HG03066 (cell line): ENCODE measurements at regions not wholly inside any gene's neighbourhood (a gene's known extent, or its start where the extent isn't known, plus 50 kb on each side); places are given as distances from the start of the nearest gene placed in this dataset.

Source experiments
- ATAC-seq: cut with Tn5 transposase; IDR thresholded peaks from one replicate; pipeline ENCODE4 v1.9.1; 2021; ENCODE audit warnings: low read depth; ENCODE audit not compliant: unreplicated experiment

DNA sequence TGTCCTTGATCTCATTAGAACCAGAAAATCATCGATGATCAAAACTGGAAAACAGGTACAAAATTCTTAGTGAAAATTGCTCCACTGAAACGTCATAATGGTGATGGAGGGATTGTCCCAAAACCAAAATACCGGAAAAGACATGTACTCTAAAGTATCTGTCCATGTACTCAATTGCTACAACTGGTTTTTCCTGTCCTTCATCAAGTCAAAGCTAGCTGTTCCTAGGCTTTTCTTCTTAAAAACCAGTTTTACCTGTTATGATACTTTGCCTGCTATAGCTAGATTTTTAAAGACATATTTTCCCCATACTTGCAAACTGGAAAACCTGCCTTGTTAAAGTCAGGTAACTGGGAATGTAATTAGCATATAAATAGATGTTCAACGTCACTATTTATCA lies 50.5 kb upstream of the LRRC1 start:
- no peak for ATAC-seq

DNA sequence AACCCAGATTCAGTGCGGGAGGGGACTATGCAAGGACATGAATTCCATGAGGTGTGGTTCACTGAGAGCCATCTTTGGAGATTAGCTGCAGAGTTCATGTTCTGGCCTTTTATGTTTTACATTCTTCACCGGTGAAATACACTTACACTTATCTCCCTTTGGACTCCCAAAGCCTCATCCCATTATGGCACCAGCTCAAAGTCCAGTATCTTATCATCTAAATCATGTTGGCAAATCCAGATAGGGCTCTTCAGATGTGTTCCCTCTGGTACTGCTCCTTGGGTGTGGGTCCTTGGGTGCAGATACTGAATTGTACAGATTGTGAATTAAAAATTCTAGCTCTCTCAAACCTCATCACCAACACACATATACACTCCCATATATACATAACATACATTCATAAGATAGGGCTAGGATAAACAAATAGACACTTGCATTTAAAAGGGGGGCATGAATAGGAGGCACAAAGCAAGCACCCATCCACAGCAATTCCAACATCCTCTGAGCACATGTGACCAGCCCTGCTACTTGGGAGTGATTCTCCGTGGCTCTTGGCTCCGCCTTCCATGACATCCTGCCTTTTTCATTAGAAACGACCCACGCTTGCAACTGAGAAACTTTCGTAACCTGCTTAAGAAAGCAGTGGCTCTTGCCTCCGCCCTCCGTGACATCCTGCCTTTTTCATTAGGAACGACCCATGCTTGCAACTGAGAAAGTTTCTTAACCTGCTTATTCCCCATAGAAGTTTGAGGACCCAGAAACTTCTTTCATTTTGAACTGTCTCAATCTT lies 53.6 kb upstream of the LRRC1 start:
- no peak for ATAC-seq

- no peak for ATAC-seq
Measured at GRCh38 chr6:53737746-53738145, 57.1 kb upstream of the LRRC1 start.

- ATAC-seq = no peak
Measured at GRCh38 chr6:53735896-53736295, 58.9 kb upstream of the LRRC1 start.

GRCh38 chr6:53734473-53735299 lies 60.1 kb upstream of the LRRC1 start:
- no peak for ATAC-seq

DNA sequence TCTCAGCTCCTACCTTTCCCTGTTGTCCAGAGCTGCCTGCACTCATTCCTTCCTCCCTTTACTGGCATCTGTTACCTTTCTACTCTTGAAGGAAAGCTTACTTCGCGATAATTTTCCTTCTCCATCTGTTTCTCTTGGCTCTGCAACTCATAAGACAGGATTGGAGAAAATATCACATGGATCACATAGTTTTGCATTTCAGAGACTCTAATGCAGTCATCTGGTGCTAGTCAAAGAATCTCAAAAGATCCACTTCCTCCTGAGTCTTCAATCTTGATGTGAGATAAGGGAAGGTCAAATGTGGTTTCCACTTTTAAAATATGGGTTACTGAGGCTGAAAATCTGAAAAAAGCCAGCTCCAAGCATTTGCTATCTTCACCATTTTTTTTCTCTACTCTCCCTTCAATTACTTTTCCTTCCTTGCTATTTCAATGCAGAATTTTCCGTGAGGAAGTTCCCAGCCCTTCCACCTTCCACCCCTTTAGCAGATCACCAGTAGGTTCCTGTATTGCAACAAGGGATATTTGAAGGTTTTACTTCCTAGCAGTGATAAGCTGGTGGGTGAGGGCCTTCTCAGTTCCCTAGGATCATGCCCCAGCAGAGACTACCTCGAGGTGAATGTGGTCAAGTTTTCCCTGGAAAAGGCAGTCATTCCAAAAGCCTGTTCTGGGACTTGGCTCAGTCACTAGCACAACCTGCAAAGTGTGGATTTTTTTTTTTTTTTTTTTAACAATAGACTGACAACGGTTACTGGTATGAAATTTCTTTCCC lies 62.8 kb upstream of the LRRC1 start:
- ATAC-seq = no peak

DNA sequence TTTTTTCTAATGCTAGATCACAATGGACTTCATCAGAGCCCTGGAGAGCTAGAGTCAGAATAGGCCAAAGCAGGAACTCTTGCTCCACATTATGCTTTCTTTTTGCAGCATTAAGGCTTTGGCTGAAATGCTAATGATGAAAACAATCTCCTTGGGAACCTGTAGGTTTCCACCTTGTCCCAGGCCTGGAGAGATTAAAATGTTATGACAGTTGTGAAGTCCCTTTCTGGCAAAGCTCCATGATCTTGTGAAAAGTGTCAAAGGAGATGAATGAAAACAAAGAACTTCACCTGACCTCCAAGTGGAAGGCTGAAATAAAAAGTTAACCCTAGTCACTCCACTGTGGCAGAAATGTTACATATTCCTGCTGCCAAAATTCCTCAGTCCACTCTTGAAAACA lies 64.0 kb upstream of the LRRC1 start:
- no peak for ATAC-seq

DNA sequence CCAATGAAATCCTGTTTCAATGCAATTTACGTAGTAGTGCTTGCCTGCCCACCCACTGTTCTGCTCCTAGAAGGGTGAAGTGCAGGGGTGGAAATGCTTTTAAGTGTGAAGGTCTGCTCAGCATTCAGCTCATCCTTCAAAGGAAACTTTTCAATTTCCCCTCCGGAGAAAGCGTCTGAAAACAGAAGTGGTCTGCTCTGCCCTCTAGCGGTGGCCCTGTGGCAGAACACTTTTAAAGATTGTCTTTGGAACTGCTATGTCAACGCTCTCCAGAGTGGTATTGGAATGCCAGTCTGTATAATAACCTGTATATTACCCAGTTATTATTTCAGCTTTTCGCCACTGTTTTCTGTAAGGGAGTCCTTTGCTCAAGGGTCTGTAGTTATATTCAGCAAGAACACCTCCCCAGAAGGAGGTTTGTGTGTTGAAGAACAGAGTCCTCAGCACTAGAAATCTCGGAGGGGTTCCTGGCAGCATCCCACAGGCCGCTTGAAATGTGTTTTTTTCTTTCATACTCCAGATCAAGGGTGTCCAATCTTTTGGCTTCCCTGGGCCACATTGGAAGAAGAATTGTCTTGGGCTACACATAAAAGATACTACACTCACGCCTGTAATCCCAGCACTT lies 63.1 kb upstream of the KLHL31 start:
- ATAC-seq = no peak

GRCh38 chr6:53727748-53728147 lies 62.2 kb upstream of the KLHL31 start:
- ATAC-seq = no peak

- ATAC-seq = peak; percentile 81
Measured at GRCh38 chr6:53725791-53726575, 60.4 kb upstream of the KLHL31 start.

GRCh38 chr6:53724501-53724900 lies 58.9 kb upstream of the KLHL31 start:
- ATAC-seq = no peak

DNA sequence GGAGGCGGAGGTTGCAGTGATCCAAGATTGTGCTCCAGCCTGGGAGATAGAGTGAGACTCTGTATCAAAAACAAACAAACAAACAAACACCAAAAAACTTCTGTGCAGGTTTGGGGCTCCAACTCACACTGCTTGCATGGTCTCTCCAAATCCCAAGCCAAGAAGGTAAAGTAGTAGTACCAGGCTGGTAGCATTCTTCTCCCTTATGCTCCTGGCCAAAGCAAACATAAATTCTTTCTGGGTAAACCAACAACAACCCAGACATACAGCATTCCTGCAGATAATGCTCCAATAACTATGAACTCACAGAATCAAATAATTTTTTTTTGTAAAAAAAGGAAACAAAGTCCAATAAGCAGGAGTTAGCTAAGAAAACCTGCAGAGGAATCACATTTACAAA lies 57.8 kb upstream of the KLHL31 start:
- ATAC-seq = no peak

DNA sequence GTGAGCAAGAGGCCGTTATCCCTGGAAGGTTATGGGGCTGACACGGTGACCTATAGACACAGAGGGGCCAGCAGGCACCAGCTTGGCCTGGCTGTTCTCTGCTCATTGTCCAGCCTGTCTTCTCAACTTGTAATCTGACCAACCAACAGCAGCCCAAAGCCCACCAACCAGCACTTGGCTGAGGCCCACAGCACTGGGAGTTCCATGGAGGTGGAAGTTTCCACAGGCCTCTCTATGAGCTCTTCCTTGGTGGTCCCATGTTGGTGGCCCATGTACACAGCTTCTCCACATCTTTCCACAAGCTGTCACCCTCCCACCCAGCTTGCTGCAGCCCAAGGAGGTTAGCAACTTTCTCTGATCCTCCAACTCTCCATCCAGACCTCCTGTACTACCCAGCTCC lies 56.2 kb upstream of the KLHL31 start:
- ATAC-seq = no peak

GRCh38 chr6:53718597-53719460 lies 53.3 kb upstream of the KLHL31 start:
- peak; percentile 87 for ATAC-seq

DNA sequence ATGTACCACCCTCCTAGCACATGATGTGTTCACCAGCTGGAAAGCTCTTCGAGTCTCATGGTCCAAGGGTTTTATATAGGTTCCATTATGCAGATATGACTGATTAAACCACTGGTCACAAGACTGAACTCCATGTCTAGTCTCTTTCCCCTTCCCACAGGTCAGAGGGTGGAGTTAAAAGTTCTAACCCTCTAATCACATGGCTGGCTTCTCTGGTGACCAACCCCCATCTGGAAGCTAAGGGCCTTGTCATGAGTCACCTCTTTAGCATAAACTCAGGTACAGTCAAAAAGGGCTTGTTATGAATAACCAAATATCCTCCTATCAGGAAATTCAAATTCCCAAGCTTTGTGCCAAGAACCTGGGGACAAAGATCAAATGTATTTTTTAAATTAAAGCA lies 52.0 kb upstream of the KLHL31 start:
- ATAC-seq = no peak

DNA sequence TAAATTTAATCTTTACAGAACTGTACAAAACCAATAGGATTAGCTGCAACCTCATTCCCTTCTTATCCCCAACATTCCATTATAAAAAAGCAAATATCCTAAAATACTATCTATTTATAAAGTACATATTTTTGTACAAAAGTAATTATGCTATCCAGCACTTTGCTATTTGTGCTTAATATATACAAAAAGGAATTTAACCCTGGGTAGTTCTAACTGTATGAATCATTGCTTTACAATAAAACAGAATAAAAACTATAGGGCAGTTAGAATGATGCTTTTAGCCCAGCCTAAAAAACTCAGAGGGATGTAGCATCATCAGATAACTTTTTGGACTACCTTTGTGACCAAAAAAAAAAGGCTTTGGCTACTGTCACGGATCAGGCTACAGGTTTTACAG lies 49.9 kb upstream of the KLHL31 start:
- ATAC-seq = no peak
